ENCODE measurements at regions not wholly inside any gene's neighbourhood (a gene's known extent, or its start where the extent isn't known, plus 50 kb on each side); places are given as distances from the start of the nearest gene placed in this dataset.
"Not testable (repeated sequence)": the region's sequence is repeated elsewhere in the genome, so short reads cannot be mapped to it uniquely, and the experiment has no call there.

- TF ChIP-seq SUZ12 (IDR thresholded peaks at IDR 0.05; ENCODE audit: unreplicated experiment); CTCF (IDR thresholded peaks at IDR 0.05 in 2 of 3, conservative IDR thresholded peaks at IDR 0.05 in 1 of 3; ENCODE audit: control insufficient read depth in 2 of 3, extremely low read depth in 1 of 3, insufficient read depth in 1 of 3, low read depth in 3 of 3, low read length in 3 of 3); SUPT20H (IDR thresholded peaks at IDR 0.05; ENCODE audit: borderline replicate concordance, control insufficient read depth, low read depth, low read length); ATF7 (IDR thresholded peaks at IDR 0.05; ENCODE audit: low read depth); EZH2 (IDR thresholded peaks at IDR 0.05; ENCODE audit: borderline replicate concordance, control insufficient read depth, low read depth, low read length); POLR2A (IDR thresholded peaks at IDR 0.05; ENCODE audit: low read depth, low read length); ZNF274 (IDR thresholded peaks at IDR 0.05; ENCODE audit: insufficient read depth, insufficient read length): not testable (repeated sequence)
Observed at GRCh38 chr6:15738195-15738594, 75.4 kb upstream of the DTNBP1 start.

All from GM12878 (cell line).